GM11168 (cell line): ENCODE measurements at regions not wholly inside any gene's neighbourhood (a gene's known extent, or its start where the extent isn't known, plus 50 kb on each side); places are given as distances from the start of the nearest gene placed in this dataset.
"Not testable (repeated sequence)": the region's sequence is repeated elsewhere in the genome, so short reads cannot be mapped to it uniquely, and the experiment has no call there.

Experiments
- in situ Hi-C: fragments of 300-500 bp; cut with MboI; formaldehyde crosslinking; loops from one replicate; pipeline ENCODE4 v1.12.0; 2022; ENCODE audit warnings: low sequenced_read_pairs; ENCODE audit not compliant: unreplicated experiment

DNA sequence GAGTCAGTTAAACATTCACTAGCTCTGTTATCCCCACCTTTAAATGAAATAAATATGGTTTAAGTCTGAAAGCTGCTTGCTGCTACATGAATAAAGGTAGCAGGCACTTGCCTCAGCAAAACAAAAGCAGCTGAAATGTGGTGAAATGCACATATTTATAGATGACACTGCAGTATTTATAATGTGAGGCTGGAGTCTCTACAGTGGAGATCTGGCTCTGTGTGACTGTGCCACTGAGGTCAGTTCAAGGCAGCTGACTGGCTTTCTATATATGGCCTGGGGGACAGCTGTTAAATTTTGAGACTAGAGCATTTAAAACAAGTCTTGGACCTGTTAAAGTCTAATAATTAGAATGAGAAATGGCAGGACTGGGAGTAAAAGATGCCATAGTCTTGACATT, 859.6 kb upstream of the SEMA6A start:
- in situ Hi-C loops, result no loop called here

DNA sequence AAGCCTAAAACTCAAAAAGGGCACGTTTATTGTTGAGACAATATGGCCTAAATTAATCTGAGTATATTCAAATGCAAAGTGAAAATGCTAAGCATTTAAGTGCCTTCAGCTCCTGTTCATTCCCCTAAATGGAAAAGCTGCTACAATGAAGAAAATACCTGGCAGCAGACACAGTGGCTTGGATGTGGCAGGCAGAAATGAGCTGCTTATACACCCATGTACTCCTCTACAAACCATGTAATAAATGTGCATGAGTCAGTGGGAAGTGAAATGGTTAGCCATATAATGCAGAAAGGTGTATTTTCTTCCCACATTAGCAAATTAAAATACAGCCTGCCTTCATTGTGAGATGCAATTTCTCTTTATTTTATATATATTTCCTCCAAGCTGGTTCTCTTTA, 859.2 kb upstream of the SEMA6A start:
- in situ Hi-C loops, result no loop called here

DNA sequence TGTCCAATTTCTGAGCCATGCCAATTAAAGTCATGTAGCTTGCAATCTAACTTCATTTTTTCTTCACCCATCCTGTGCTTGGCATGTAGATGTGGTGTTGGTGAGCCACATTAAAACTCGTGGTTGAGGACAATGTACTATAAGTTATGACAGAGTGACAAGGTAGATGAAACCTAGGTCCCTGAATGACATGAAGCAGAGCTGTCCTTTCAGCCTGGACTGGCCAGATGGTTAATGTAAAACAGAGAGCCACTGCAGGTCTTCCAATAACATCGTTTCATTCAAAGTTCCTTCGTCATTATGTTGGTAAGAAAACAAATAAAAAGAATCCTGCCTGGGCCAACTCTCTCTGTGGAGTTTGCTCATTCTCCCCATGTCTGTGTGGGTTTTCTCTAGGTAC, 856.5 kb upstream of the SEMA6A start:
- in situ Hi-C loops, result no loop called here

DNA sequence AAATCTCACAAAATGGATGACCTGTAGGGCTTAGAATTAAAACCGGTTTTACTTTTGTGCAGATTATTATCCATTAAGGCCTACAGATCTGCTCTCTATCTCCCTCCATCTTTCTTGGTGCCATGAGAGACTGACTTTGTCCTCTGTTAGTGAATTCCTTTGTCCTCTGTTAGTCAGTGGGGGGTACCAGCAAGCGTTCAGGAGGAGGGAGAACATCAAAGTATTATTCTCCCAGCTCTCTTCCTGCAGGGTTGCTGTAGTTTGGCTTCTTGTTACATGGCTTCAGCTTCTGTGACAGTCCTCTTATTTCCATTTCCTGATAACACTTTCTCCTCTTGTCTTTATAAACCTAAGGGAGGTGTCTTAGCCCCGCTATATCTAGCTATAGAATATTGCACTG, 850.5 kb upstream of the SEMA6A start:
- in situ Hi-C loops, result no loop called here

DNA sequence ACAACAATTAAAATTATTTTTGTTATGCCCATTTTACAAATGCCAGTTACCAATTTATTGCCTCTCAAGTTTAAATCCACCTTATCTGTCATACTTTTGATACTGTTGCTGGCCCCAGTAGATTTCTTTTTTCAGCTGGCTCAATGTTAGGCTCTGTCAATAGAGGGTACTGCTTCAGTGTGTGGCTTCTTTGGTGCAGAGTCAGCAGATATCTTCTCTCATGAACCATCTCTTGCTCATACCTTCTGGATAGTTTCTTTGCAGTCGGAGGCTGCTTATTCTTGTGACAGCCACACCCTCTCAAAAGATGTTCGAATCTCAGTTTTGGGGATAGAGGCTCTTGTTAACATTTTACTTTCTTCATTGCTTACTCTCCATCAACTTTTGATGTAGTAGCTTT, 849.9 kb upstream of the SEMA6A start:
- in situ Hi-C loops, result no loop called here

DNA sequence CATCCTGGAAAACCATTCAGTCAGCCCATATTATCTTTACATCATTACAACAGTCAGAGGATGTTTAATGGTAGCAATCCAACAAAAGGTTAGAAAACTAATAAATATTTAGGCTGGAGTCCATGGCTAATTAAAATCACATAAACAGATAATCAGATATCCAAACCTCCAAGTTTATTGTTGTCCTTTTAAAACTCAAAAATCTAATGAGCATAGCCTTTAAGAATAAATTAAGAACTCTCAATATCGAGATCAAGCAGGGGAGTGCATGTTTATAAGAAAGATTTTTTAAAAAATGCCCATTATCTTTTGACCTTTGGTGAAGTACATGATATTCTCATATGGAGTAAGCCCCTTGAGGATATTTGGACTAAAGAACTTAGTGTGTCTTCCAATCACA, 842.9 kb upstream of the SEMA6A start:
- in situ Hi-C loops, result no loop called here

DNA sequence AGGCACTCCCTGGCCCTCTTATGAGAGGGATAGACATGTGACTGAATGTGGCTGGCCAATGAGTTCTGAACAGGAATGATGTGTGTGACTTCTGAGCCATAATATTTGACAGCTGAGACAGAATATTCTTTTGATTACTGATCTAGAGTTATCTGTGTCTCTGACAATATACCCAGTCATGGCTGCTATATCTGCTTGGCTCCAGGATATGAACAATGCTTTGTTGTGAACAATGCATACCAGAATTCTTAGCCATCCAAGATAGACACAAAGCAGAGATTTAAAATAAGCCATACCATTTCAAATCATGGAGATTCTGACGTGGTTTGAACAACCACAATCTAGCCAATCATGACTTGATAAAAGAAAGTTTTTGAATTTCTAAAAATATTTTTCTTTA, 840.3 kb upstream of the SEMA6A start:
- in situ Hi-C loops, result no loop called here

DNA sequence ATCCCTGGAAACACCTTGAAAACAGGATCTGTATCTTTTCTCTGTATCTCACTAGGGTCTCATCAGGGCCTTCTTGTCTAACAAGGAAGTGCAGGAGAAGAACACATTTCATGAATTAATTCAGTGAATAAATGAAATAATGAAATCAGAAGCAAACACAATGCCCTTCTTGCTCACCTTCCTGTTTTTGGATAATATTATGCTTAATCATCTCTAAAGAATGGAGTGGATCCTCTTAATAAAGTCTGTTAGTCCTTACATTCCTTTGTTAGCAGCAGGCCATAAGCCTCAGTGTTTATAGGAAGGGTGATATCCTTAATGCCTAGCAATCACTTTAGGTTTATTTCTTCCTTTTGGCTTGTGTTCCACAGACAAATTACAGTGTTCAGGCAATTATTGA, 837.1 kb upstream of the SEMA6A start:
- in situ Hi-C loops, result no loop called here

DNA sequence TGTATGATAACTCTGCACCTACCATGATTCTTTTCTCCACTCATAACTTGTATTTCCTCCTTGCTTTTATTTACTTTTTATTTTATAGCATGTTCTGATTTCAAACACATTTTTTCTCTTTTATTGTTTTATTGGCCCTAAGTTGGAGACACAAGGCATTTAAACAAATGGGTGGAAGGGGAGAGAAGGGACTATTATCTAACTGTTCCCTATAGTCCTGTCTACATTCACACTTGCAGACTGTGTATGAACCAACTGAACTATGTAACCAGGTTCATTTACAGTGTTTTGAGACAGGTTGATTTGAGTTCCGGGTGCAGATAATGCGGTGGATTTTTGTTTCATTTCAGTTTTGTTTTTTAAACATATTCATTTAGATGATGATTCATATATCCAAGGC, 830.6 kb upstream of the SEMA6A start:
- in situ Hi-C loops, result no loop called here

DNA sequence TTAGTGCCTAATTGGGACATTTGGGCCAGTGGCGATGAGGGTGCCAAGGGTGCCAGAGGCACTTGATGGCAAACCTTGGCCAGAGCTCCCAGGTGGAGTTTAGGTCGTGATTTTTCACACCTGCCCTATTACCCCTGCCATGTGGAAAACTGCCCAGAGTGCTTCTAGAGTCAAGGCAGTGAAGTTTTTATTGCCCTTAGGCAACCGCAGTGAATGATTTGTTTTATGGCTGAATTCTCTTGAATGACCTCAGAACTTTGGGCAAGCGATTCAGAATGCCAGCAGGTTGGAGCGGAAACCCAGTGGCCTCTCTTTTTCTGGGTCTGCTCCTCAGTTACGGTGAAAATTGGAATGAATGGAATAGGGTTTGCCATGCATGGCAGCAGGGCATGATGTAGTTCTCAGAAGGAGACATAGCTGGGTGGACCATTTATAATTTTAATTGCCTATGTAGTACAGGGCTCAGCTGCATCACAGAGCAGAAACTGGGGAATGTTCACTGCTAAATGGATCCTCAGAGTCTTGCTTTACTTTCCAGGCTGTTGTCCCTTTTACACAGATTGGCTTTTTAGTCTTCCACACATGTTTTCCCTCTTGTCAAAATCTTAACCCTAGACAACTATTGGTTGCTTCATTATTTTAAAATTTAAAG, 820.0 kb upstream of the SEMA6A start:
- in situ Hi-C loops, result no loop called here

DNA sequence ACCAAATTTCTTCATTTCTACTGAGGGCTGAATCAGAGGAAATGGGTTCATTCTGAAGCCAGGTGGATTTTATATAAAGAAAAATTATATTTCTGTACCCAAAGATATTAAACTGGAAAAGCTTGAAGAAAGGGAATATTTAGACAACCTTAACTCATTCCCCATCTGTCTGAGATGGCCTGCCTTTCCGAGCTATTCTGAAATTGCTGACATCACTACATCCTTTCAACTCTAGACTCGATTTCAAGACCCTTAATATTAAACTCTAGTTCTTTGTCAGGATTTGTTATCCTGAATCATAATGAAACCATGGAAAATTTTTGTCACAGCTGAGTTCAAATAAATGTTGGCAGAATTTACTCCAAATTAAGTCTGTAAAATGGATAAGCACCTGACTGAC, 818.5 kb upstream of the SEMA6A start:
- in situ Hi-C loops, result no loop called here

DNA sequence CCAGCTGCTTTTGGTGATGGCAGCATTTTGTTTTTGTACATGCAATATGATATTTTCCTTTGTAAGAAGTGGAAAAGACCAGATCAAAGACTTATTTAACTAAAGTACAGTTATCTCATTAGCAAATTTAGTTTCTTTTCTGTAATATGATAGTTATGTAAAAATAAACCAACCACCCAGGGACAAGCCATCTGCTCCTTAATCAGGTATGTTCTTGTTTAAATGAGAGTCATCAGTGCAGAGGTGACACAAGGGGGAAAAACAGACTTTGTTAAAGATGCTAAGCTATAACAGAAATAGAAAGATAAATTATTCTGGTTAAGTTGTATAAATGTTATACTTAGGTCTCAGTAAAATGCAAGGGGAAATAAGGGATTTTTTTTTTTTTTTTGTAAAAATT, 805.7 kb upstream of the SEMA6A start:
- in situ Hi-C loops, result no loop called here

DNA sequence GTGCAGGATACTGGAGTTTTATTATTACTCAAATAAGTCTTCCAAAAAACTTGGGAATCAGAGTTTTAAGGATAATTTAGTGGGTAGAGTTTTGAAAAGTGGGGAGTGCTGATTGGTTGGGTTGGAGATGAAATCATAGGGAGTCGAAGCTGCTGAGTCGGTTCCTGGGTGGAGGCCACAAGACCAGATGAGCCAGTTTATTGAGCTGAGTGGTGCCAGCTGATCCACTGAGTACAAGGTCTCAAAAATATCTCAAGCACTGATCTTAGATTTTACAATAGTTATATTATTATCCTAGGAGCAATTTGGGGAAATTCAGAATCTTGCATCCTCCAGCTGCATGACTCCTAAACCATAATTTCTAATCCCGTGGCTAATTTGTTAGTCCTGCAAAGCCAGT, 804.9 kb upstream of the SEMA6A start:
- in situ Hi-C loops, result no loop called here

DNA sequence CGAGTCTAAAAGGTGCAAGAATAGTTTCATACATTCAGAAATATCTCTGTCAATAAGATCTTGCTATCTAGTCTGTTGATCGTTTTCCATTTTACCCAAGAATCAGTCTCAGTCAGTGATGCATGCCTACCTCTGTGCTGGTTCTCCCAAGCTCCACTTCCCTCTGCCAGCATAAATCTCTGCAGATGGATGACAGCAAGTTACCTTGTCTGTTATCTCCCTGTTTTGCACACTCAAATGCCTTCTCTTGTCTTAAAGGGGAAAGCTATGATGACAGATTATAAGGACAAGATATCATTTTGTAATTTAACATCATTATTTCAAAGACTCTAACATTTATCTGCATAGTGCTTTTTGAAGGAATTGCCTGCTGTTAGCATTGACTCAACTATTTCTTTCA, 802.1 kb upstream of the SEMA6A start:
- in situ Hi-C loops, result no loop called here

DNA sequence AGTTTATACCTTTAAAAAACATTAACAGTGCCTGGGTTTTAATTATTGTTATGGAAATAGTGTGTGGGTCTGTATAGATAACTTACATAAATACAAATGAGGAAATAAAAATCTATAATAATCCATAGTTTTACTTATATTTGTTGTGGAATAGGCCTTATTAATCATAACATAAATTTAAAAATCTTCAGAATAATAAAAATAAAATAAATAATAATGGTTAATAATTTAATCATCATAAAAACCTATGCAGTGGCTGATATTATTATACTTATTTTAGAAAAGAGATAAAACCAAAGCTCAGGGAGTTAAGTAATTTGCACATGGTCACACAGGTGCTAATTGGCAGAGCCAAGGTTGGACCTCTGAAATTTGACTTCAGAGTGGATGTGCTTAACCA, 785.3 kb upstream of the SEMA6A start:
- in situ Hi-C loops, result no loop called here

DNA sequence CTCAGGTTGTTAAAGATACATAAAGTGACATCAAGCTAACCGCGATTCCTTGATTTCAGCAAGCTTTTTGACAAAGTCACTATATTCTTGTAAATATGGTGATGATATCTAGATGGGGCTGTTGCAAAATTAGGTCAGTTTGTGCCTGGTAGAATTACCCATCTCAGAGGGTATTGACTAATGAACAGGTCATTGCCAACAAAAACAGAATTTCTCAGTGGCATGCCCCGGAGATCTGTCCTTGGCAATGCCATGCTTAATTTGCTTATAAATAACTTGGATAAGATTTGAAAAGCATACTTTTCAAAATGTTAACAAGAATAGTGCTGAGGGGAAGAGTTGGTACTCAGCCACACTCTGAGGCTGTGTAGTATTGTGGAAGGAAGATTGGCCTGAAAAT, 783.3 kb upstream of the SEMA6A start:
- in situ Hi-C loops, result no loop called here

DNA sequence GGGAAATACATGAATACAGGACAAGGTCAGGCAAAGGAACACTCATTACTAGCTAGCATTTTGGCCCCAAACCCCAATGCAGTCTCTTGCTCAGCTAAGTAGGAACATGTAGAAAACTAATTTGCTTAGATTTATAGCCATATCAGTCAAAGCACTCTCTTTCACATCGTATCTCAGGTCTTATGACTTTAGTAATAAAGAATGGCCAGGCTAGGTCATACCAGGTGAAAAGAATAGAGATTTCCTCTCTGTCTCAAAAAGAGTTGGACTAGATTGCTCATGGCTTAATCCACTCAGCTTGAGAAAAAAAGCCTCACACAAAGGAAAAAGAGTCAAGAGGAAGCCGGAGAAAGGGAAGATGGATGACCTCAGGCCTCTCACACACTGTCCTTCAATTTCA, 772.7 kb upstream of the SEMA6A start:
- in situ Hi-C loops, result no loop called here

DNA sequence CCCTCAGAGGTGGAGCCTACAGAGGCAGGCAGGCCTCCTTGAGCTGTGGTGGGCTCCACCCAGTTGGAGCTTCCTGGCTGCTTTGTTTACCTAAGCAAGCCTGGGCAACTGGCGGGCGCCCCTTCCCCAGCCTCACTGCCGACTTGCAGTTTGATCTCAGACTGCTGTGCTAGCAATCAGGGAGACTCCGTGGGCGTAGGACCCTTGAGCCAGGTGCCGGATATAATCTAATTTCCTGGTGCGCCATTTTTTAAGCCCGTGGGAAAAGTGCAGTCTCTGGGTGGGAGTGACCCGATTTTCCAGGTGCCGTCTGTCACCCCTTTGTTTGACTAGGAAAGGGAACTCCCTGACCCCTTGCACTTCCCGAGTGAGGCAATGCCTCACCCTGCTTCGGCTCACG, 769.1 kb upstream of the SEMA6A start:
- in situ Hi-C loops, result not testable (repeated sequence)

DNA sequence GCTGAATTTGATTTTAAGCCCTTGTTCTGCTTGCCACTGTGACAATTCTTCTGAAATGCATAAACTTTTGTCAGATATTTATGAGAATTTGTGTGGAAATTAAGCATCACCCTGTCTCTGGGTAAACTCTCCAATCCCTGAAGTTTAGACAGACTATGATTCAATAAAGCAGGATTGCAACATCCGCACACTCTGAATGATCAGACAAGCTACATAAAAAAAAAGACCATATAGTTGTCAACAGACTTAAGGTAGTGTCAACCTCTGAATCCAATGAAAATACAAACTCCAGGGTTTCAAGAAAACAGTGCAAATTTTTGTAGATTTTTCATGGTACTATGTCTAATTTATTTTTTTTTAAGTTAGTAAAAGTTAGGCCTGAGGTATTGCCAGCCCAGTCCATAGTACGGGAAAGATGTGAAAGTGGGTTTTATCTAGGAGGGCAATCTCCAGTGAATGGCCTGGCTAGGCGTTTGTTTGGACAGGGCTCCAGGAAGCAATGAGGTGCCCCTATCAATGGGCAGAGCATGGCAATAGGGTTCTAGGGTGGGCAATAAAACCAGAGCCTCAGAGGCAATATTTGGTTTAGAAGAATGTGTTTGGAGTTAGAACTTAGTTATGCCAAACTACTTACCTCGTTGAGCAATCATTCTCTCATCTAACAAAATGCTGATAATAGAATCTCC, 762.6 kb upstream of the SEMA6A start:
- in situ Hi-C loops, result no loop called here

DNA sequence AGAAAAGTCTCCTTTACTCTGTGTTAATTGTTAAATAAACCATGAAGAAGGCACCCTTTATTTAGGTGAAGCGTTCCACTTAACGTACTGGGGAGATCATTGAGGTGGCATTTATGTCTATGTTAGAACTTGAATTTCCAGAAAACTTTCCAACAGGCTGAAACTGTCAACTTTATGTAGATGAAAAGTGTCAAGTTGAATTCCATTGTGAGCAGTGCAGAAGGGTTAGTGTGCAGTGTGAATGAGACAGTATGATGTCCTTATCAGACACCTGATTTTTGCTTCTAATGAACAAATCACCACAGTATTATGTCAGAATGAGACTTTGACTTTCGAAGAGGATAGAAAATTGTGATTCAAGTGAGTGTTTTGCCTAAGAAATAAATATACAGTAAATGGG, 761.6 kb upstream of the SEMA6A start:
- in situ Hi-C loops, result no loop called here

DNA sequence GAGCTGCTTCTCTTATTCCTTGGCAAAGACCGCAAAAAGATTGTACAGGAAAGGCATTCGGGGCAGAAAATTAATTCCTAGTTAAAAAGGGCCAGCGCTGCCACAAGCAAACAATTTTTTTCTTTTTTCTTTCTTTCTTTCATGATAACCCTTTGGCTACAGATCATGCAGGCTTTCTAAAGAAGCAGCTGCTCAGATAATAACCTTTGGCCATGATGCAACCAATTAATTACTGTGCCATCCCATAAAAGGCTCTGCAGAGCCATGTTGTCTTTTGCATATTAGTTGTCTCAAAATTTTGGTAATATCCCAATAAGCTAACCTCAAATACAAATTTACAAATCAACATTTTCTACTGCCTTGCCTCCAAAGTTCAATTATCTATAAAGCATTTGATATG, 758.4 kb upstream of the SEMA6A start:
- in situ Hi-C loops, result no loop called here

DNA sequence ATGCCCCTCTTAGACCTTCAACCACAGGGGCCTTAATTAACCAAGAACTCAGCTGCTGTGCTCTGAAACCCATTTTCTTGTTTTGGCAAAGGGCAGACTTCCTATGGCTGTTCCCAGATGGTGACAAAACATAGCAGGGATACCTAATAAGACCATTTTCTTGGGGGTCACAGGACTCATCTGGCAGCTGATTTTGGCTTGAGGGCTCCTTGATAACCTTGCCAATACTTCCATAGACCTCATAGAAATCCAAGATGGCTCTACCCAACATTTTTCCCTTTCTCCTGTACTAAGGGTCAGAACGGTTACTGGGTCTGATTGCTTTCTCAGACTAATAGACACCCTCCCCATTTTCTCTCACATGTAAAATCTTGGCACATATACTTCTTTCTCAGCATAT, 757.7 kb upstream of the SEMA6A start:
- in situ Hi-C loops, result no loop called here
